ENCODE measurements at regions not wholly inside any gene's neighbourhood (a gene's known extent, or its start where the extent isn't known, plus 50 kb on each side); places are given as distances from the start of the nearest gene placed in this dataset.
"Not testable (repeated sequence)": the region's sequence is repeated elsewhere in the genome, so short reads cannot be mapped to it uniquely, and the experiment has no call there.

DNA sequence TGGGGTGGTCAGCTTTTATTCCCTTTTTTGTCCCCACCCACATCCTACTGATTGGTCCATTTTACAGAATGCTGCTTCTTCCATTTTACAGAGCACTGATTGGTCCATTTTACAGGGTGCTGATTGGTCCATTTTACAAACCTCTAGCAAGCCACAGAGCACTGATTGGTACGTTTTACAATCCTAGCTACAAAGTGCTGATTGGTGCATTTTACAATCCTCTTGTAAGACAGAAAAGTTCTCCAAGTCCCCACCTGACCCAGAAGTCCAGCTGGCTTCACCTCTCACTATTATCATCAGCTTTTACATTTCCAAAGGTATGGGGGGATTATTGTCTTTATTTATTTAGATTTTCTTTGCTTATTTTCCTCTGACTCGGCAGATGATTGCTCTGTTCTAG, 390.4 kb upstream of the STXBP6 start:
- TF ChIP-seq, protein P1, sequence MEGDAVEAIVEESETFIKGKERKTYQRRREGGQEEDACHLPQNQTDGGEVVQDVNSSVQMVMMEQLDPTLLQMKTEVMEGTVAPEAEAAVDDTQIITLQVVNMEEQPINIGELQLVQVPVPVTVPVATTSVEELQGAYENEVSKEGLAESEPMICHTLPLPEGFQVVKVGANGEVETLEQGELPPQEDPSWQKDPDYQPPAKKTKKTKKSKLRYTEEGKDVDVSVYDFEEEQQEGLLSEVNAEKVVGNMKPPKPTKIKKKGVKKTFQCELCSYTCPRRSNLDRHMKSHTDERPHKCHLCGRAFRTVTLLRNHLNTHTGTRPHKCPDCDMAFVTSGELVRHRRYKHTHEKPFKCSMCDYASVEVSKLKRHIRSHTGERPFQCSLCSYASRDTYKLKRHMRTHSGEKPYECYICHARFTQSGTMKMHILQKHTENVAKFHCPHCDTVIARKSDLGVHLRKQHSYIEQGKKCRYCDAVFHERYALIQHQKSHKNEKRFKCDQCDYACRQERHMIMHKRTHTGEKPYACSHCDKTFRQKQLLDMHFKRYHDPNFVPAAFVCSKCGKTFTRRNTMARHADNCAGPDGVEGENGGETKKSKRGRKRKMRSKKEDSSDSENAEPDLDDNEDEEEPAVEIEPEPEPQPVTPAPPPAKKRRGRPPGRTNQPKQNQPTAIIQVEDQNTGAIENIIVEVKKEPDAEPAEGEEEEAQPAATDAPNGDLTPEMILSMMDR (IDR thresholded peaks at IDR 0.05; ENCODE audit: insufficient read depth, low read depth, low read length), result not testable (repeated sequence)
- not testable (repeated sequence) for TF ChIP-seq EZH2 (IDR thresholded peaks at IDR 0.05; ENCODE audit: insufficient read depth, low read length)

Data from astrocyte (in vitro differentiated cells and primary cell).